ENCODE measurements at regions not wholly inside any gene's neighbourhood (a gene's known extent, or its start where the extent isn't known, plus 50 kb on each side); places are given as distances from the start of the nearest gene placed in this dataset.

GRCh38 chr20:53880108-53880641, 190.2 kb downstream of the BCAS1 start:
- Mint-ChIP-seq H3K27ac (ENCODE audit: unreplicated experiment) (no peak overlapping the region), H3K4me3 (ENCODE audit: unreplicated experiment) (no peak overlapping the region)

DNA sequence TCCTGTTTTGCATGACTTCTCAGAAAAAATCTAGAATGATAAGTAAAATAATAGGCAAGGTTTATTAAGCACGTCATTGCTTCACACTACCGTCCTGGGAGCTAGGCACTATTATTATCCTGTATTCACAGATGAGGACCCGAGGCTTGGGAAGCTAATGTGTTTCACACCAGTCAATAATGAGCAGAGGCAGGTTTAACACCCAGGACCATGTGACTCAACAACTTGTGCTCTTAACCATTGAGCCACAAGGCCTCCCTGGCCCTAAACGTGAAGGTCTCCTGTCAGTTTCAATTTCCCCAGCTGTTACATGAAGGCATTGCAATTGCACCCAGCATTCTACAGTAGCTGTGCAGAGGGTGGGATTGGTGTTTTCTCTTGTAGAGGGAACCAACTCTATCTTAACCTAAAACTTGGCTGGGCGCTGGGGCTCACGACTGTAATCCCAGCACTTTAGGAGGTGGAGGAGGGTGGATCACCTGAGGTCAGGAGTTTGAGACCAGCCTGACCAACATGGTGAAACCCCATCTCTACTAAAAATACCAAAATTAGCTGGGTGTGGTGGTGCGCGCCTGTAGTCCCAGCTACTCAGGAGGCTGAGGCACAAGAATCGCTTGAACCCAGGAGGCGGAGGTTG, 191.2 kb downstream of the BCAS1 start:
- peaks cover 2% of the 10 kb centered on the region for H3K9me3 Mint-ChIP-seq (ENCODE audit: low read depth)
- no peaks in the 10 kb centered on the region for H3K27me3 Mint-ChIP-seq (ENCODE audit: low read depth)
- no peak for TF ChIP-seq CTCF (IDR thresholded peaks at IDR 0.05)
- DNase-seq (ENCODE audit: low spot score), result no peak
- H3K27ac Mint-ChIP-seq (ENCODE audit: unreplicated experiment), result no peak overlapping the region
- no peaks in the 10 kb centered on the region for H3K4me1 Mint-ChIP-seq (ENCODE audit: low read depth)
- no peaks in the 10 kb centered on the region for H3K36me3 Mint-ChIP-seq (ENCODE audit: low read depth)
- H3K4me3 Mint-ChIP-seq (ENCODE audit: unreplicated experiment), result no peak overlapping the region

More at GRCh38 chr20:53880108-53880641, 190.2 kb downstream of the BCAS1 start:
- no peaks in the 10 kb centered on the region for H3K4me1 Mint-ChIP-seq (ENCODE audit: low read depth)
- H3K27me3 Mint-ChIP-seq (ENCODE audit: low read depth), result no peaks in the 10 kb centered on the region
- TF ChIP-seq CTCF (IDR thresholded peaks at IDR 0.05), result no peak
- peaks cover 2% of the 10 kb centered on the region for H3K9me3 Mint-ChIP-seq (ENCODE audit: low read depth)
- DNase-seq (ENCODE audit: low spot score), result no peak
- H3K36me3 Mint-ChIP-seq (ENCODE audit: low read depth), result no peaks in the 10 kb centered on the region

GRCh38 chr20:53878262-53879047, 191.9 kb downstream of the BCAS1 start:
- H3K4me3 Mint-ChIP-seq (ENCODE audit: unreplicated experiment), result no peak overlapping the region
- no peaks in the 10 kb centered on the region for H3K4me1 Mint-ChIP-seq (ENCODE audit: low read depth)
- DNase-seq (ENCODE audit: low spot score), result no peak
- H3K9me3 Mint-ChIP-seq (ENCODE audit: low read depth), result peaks cover 2% of the 10 kb centered on the region
- H3K36me3 Mint-ChIP-seq (ENCODE audit: low read depth), result no peaks in the 10 kb centered on the region
- TF ChIP-seq CTCF (IDR thresholded peaks at IDR 0.05), result no peak
- no peaks in the 10 kb centered on the region for H3K27me3 Mint-ChIP-seq (ENCODE audit: low read depth)
- no peak overlapping the region for H3K27ac Mint-ChIP-seq (ENCODE audit: unreplicated experiment)

DNA sequence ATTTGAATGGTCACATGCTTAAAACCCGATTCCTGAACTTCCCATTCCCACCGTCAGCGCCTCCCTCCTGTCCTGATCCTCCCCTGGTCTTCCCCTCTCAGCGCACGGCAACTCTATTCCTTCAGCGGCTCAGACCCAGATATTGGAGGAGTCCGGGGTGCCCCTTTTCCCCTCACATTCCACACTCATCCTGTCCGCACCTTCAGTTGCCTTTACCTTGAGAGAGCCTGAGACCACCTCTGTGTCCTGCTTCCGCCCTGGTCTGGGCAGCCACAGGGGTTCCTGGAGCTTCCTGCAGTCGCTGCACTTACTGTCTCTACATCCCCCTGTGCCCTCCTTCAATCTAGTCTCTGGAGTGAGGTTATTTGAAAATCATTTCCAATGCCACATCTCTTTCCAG, 193.4 kb downstream of the BCAS1 start:
- Mint-ChIP-seq H3K27me3 (ENCODE audit: low read depth) (no peaks in the 10 kb centered on the region), H3K27ac (ENCODE audit: unreplicated experiment) (no peak overlapping the region), H3K4me1 (ENCODE audit: low read depth) (peaks cover 14% of the 10 kb centered on the region), H3K36me3 (ENCODE audit: low read depth) (no peaks in the 10 kb centered on the region), H3K9me3 (ENCODE audit: low read depth) (no peaks in the 10 kb centered on the region), H3K4me3 (ENCODE audit: unreplicated experiment) (no peak overlapping the region)
- DNase-seq (ENCODE audit: low spot score), result no peak
- TF ChIP-seq CTCF (IDR thresholded peaks at IDR 0.05), result no peak

GRCh38 chr20:53876470-53876869, 193.9 kb downstream of the BCAS1 start:
- Mint-ChIP-seq H3K27ac (ENCODE audit: unreplicated experiment) (no peak overlapping the region), H3K36me3 (ENCODE audit: low read depth) (no peaks in the 10 kb centered on the region), H3K4me1 (ENCODE audit: low read depth) (peaks cover 19% of the 10 kb centered on the region), H3K27me3 (ENCODE audit: low read depth) (no peaks in the 10 kb centered on the region), H3K9me3 (ENCODE audit: low read depth) (no peaks in the 10 kb centered on the region), H3K4me3 (ENCODE audit: unreplicated experiment) (no peak overlapping the region)
- TF ChIP-seq CTCF (IDR thresholded peaks at IDR 0.05), result no peak
- DNase-seq (ENCODE audit: low spot score), result no peak
